Left kidney (tissue), 1 donor: ENCODE measurements at regions not wholly inside any gene's neighbourhood (a gene's known extent, or its start where the extent isn't known, plus 50 kb on each side); places are given as distances from the start of the nearest gene placed in this dataset.

Experiments
- DNase-seq: peaks from one replicate; pipeline ENCODE4 v3.0.0-alpha.2; 2013

GRCh38 chr3:68151359-68151758, 496.9 kb upstream of the SUCLG2 start:
- no peak for DNase-seq

GRCh38 chr3:68148447-68148846, 494.0 kb upstream of the SUCLG2 start:
- no peak for DNase-seq

GRCh38 chr3:68142441-68142840, 488.0 kb upstream of the SUCLG2 start:
- DNase-seq, result no peak

- DNase-seq, result no peak
Measured at GRCh38 chr3:68139897-68140296, 485.5 kb upstream of the SUCLG2 start.

GRCh38 chr3:68136411-68136810, 482.0 kb upstream of the SUCLG2 start:
- DNase-seq, result no peak

- no peak for DNase-seq
Measured at GRCh38 chr3:68135067-68135466, 480.7 kb upstream of the SUCLG2 start.

GRCh38 chr3:68129065-68129464, 474.7 kb upstream of the SUCLG2 start:
- DNase-seq, result no peak

GRCh38 chr3:68123231-68123630, 468.8 kb upstream of the SUCLG2 start:
- DNase-seq, result no peak

- no peak for DNase-seq
Measured at GRCh38 chr3:68121287-68121686, 466.9 kb upstream of the SUCLG2 start.

GRCh38 chr3:68116580-68116979, 462.2 kb upstream of the SUCLG2 start:
- DNase-seq, result no peak

GRCh38 chr3:68103811-68104210, 449.4 kb upstream of the SUCLG2 start:
- no peak for DNase-seq

GRCh38 chr3:68090571-68090970, 436.2 kb upstream of the SUCLG2 start:
- no peak for DNase-seq

GRCh38 chr3:68089572-68090011, 435.2 kb upstream of the SUCLG2 start:
- no peak for DNase-seq

GRCh38 chr3:68088636-68089035, 434.2 kb upstream of the SUCLG2 start:
- no peak for DNase-seq

GRCh38 chr3:68088216-68088615, 433.8 kb upstream of the SUCLG2 start:
- no peak for DNase-seq

GRCh38 chr3:68072062-68072461, 417.6 kb upstream of the SUCLG2 start:
- no peak for DNase-seq

- no peak for DNase-seq
Measured at GRCh38 chr3:68070186-68070585, 415.8 kb upstream of the SUCLG2 start.

GRCh38 chr3:68067314-68067713, 412.9 kb upstream of the SUCLG2 start:
- no peak for DNase-seq

GRCh38 chr3:68062926-68063325, 408.5 kb upstream of the SUCLG2 start:
- DNase-seq, result no peak

- DNase-seq, result no peak
Measured at GRCh38 chr3:68060910-68061309, 406.5 kb upstream of the SUCLG2 start.

- peak; percentile 26 for DNase-seq
Measured at GRCh38 chr3:68060191-68060590, 405.8 kb upstream of the SUCLG2 start.

- DNase-seq, result peak; percentile 3
Measured at GRCh38 chr3:68059628-68060152, 405.3 kb upstream of the SUCLG2 start.

GRCh38 chr3:68057637-68058320, 403.4 kb upstream of the SUCLG2 start:
- no peak for DNase-seq

GRCh38 chr3:68056556-68056955, 402.1 kb upstream of the SUCLG2 start:
- DNase-seq, result no peak
